Right ventricle myocardium inferior (tissue), 1 donor: ENCODE measurements at regions not wholly inside any gene's neighbourhood (a gene's known extent, or its start where the extent isn't known, plus 50 kb on each side); places are given as distances from the start of the nearest gene placed in this dataset.
A peak's percentile ranks its signal among the peaks of the same experiment; 100 is the strongest.
"Not testable (repeated sequence)": the region's sequence is repeated elsewhere in the genome, so short reads cannot be mapped to it uniquely, and the experiment has no call there.

Experiments
- ATAC-seq: fragments of 200-7000 bp; cut with Tn5 transposase; one replicate; pipeline ENCODE4 v1.9.1; 2020; ENCODE audit warnings: mild to moderate bottlenecking, moderate library complexity
- DNase-seq: peaks from one replicate; pipeline ENCODE4 v3.0.0; 2021; ENCODE audit errors: missing footprints
- intact Hi-C: fragments of 100-400 bp; cut with DNase I; formaldehyde crosslinking; loops from one replicate; pipeline ENCODE4 v1.11.0; 2022
- donor health status: DM: no; HTN: yes; CAD: no; lungs with severe emphysema.

DNA sequence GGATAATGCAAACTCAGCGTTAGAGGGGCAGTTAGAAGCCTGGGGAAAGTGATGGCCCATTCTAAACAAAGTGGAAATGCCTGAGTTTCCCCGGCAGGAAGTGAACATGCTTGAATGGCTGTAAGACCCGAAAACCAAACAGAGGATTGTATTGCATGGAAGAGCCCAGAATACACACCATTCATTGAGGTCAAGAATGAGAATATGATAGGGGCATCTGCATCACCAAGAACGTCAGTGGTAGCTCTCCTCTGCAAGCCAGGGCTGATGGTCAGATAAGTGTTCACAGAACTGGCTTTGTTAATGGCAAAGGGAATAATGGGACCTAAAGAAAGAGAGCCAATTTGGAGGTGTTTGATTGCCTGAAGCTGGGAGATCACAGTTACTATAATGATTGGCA, 663.4 kb downstream of the KHDRBS2 start:
- intact Hi-C loops, result no loop called here
- DNase-seq, result no peak
- no peak for ATAC-seq

DNA sequence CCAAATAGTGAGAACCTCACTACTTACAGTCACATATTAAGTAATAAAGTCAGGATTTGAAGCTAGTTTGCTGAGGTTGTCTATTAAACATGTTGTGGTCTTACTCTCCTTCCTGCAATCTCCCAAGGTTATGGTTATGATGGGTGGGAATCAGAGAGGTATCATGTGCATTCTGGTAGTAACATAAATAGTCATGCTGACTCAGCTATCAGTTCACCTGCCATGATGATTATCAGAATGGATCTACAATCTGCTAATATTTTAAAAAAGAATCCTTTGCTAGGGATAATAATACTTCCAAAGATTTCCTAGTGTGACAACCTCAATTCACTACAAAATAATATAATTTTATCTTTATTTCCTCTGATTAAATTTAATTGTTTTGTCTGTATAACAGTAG, 671.9 kb downstream of the KHDRBS2 start:
- no peak for DNase-seq
- ATAC-seq, result no peak
- intact Hi-C loops, result no loop called here

- intact Hi-C loops, result no loop called here
- ATAC-seq (no peak), DNase-seq (no peak)
These were observed 679.5 kb downstream of the KHDRBS2 start for GRCh38 chr6:61606500-61606899.

DNA sequence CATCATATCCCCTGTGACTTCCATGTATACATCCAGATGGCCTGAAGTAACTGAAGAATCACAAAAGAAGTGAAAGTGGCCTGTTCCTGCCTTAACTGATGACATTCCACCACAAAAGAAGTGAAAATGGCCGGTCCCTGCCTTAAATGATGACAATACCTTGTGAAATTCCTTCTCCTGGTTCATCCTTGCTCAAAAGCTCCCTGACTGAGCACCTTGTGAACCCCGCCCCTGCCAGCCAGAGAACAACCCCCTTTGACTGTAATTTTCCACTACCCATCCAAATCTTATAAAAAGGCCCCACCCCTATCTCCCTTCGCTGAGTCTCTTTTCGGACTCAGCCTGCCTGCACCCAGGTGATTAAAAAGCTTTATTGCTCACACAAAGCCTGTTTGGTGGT, 680.2 kb downstream of the KHDRBS2 start:
- intact Hi-C loops, ATAC-seq: not testable (repeated sequence)

GRCh38 chr6:61602171-61602570, 683.9 kb downstream of the KHDRBS2 start:
- ATAC-seq, intact Hi-C loops, DNase-seq: not testable (repeated sequence)

More for the DNA sequence above, 680.2 kb downstream of the KHDRBS2 start:
- not testable (repeated sequence) for DNase-seq

DNA sequence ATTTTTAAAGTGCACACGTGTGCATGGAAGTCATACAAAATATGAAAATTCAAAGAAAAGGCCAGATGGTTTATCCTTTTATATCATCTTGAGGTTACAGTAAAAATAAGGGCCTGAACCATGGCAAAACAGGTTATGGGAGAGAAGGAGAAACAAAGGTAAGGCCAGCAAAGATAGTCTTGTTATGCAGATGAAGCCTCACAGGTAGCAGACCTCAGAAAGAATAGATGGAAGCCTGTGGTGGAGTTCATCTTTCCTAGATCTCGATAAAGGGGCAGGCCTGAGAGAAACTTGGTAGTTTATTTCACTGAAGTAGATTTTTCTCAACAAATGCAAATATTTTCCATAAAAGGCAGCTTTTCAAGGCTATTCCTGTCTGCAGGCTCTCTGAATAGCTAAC, 693.8 kb downstream of the KHDRBS2 start:
- ATAC-seq (no peak), DNase-seq (no peak)
- intact Hi-C loops, result no loop called here

DNA sequence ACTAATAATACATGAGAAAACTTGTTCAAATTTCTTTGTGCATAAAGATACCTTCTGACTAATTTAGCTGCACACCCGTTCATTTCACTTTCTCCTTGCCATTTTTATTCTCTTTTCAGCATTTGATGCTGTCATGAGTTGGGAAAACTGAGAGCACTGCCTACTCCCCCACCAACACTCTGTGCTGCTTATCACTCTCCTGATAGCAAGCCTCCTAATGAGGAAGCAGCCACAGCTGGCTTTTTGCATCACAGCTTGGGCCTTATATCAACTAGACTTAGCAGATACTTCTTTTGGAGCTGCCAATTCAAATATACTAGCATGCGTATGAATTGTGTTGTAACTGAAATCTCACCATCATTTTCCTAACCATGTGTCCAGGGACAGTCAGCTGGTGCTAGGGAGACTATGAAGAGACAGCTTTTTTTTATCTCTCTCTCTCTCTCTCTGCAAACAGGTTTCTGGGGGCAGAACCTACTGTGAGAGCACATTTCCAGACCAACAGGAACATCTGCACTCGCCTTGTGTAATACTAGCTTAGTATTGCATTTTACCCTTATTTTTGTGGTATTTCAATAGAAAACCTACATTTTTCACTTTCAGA, 699.0 kb downstream of the KHDRBS2 start:
- intact Hi-C loops, result no loop called here
- no peak for DNase-seq
- peak; percentile 75 for ATAC-seq

DNA sequence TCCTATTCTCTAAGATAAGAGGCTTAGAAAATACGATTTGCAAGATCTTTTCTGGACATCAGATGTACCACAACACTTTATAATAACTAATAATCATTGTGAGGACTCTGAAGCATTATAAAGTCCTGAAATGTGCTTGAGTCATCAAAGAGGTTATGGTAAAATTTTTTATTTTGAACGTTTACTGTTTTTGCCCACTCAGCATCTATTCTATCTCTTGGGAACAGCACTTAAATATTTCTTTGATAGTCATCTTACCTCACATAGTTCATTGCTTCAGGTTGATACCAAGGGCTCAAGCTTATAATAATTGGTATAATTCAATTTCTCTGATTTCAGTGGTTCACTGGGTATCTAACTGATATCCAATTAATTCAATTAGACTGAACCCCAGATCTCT, 700.5 kb downstream of the KHDRBS2 start:
- DNase-seq (no peak), ATAC-seq (no peak)
- intact Hi-C loops, result no loop called here

DNA sequence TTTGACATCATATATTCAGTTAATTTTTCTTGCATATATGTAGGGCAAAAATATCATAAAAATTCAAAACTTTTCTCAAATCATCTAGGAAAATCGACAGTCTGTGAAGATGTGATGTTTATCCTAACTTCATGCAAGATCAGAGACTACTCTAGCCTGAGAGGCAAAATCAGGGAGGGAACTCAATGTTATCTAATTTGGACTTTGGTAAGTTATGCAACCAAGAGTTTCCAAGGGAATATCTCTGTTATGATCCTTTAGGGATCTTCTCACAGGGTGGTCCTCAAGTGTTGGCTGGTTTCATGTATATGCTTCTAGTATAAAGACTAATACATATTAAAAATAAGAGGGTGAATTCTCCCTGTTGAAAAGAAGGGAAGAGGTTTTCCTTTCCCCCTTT, 723.9 kb downstream of the KHDRBS2 start:
- DNase-seq (no peak), ATAC-seq (no peak)
- intact Hi-C loops, result no loop called here

DNA sequence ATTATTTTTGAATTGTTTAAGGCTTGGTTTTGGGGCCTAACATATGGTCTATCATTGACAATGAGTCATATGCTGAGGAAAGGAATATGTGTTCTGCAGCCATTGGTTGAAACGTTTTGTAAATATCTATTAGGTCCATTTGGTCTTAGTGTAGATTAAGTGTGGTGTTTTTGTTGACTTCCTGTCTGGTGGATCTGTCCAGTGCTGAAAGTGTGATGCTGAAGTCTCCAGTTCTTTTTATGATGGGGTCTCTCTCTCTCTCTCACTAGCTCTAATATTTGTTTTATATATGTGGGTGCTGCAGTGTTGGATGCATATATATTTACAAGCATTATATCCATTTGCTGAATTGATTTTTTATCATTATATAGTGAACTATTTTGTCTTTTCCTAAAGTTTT, 727.2 kb downstream of the KHDRBS2 start:
- no peak for ATAC-seq
- intact Hi-C loops, result no loop called here
- no peak for DNase-seq

DNA sequence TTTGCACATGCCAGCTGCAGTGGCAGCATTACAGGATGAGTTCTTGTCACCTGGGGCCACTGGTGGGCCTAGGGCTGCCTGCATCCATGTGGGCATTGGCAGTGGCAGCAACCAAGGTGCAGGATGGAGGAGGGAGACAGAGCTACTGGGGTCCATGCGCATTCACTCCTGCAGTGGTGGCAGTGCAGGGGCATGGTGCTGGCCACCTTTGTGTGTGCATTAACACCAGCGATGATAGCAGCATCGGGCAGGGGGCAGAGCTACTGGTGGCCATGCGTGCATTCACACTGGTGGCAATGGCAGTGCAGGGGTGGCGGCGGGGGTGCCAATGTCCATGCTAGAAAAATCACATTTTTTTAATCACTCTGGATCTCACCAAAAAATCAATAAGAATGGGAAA, 730.0 kb downstream of the KHDRBS2 start:
- intact Hi-C loops, result no loop called here
- DNase-seq (no peak), ATAC-seq (no peak)

GRCh38 chr6:61538801-61539200, 747.2 kb downstream of the KHDRBS2 start:
- intact Hi-C loops, result no loop called here
- ATAC-seq, result no peak

DNA sequence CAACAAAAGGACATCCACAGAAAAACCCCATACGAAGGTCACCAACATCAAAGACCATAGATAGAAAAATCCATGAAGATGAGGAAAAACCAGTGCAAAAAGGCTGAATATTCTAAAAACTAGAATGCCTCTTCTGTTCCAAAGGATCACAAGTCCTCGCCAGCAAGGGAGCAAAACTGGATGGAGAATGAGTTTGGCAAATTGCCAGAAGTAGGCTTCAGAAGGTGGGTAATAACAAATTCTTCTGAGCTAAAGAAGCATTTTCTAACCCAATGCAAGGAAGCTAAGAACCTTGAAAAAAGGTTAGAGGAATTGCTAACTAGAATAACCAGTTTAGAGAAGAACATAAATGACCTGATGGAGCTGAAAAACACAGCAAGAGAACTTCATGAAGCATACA, 753.3 kb downstream of the KHDRBS2 start:
- ATAC-seq, intact Hi-C loops, DNase-seq: not testable (repeated sequence)

More at GRCh38 chr6:61538801-61539200, 747.2 kb downstream of the KHDRBS2 start:
- DNase-seq, result no peak
